DOHH2 (cell line): ENCODE measurements at regions not wholly inside any gene's neighbourhood (a gene's known extent, or its start where the extent isn't known, plus 50 kb on each side); places are given as distances from the start of the nearest gene placed in this dataset.
"Not testable (repeated sequence)": the region's sequence is repeated elsewhere in the genome, so short reads cannot be mapped to it uniquely, and the experiment has no call there.

ENCODE experiments used
- H3F3A ChIP-seq: fragments of 200-600 bp; sonication (generic), shearing (Covaris generic); 2 replicates; pipeline ENCODE4 v1.6.0; 2016; ENCODE audit warnings: antibody characterized with exemption, mild to moderate bottlenecking; ENCODE audit not compliant: control insufficient read depth, insufficient read depth
- H3K27ac ChIP-seq: fragments of 200-600 bp; sonication (generic); 2 replicates; pipeline ENCODE4 v1.5.1; 2014; ENCODE audit warnings: low read depth, mild to moderate bottlenecking, low read length, moderate library complexity
- H3K27me3 ChIP-seq: fragments of 200-600 bp; sonication (generic); 2 replicates; pipeline ENCODE4 v1.6.1; 2014; ENCODE audit warnings: mild to moderate bottlenecking, low read length, mixed read lengths; ENCODE audit not compliant: control insufficient read depth
- H3K36me3 ChIP-seq: fragments of 200-600 bp; sonication (generic); 2 replicates; pipeline ENCODE4 v1.6.1; 2014; ENCODE audit warnings: mild to moderate bottlenecking, low read length, moderate library complexity, mixed read lengths; ENCODE audit not compliant: control insufficient read depth
- H3K4me1 ChIP-seq: fragments of 200-600 bp; sonication (generic); 2 replicates; pipeline ENCODE4 v1.6.1; 2014; ENCODE audit warnings: mild to moderate bottlenecking, low read length, mixed read lengths; ENCODE audit not compliant: control insufficient read depth
- H3K4me2 ChIP-seq: fragments of 200-600 bp; sonication (generic); 2 replicates; pipeline ENCODE4 v1.6.0; 2014; ENCODE audit warnings: mild to moderate bottlenecking, low read length, moderate library complexity
- H3K4me3 ChIP-seq: fragments of 200-600 bp; sonication (generic); 2 replicates; pipeline ENCODE4 v1.5.1; 2014; ENCODE audit warnings: mild to moderate bottlenecking, low read length, mixed read lengths
- H3K79me2 ChIP-seq: fragments of 200-600 bp; sonication (generic); 2 replicates; pipeline ENCODE4 v1.6.1; 2014; ENCODE audit warnings: mild to moderate bottlenecking, low read length, mixed read lengths; ENCODE audit not compliant: control insufficient read depth
- H3K9me2 ChIP-seq: fragments of 200-600 bp; sonication (generic); replicated peaks from 2 replicates; pipeline ENCODE4 v1.6.1; 2014; ENCODE audit warnings: mild to moderate bottlenecking, low read length, mixed read lengths; ENCODE audit not compliant: control insufficient read depth
- H3K9me3 ChIP-seq: fragments of 200-600 bp; sonication (generic); 2 replicates; pipeline ENCODE4 v1.6.1; 2014; ENCODE audit warnings: antibody characterized with exemption, low read length, mixed read lengths; ENCODE audit not compliant: control insufficient read depth, insufficient read depth
- H4K20me1 ChIP-seq: fragments of 200-600 bp; sonication (generic); 2 replicates; pipeline ENCODE4 v1.6.0; 2014; ENCODE audit warnings: low read depth, mild to moderate bottlenecking, antibody characterized with exemption, low read length, moderate library complexity; ENCODE audit not compliant: control insufficient read depth, insufficient read depth
- CTCF ChIP-seq: fragments of 200-600 bp; sonication (generic); IDR thresholded peaks from one replicate; pipeline ENCODE4 v1.5.1; 2014; ENCODE audit warnings: antibody characterized with exemption, mild to moderate bottlenecking, low read depth, low read length; ENCODE audit not compliant: poor library complexity, severe bottlenecking
- EZH2phosphoT487 ChIP-seq: fragments of 200-600 bp; sonication (generic); IDR thresholded peaks from 2 replicates; pipeline ENCODE4 v1.6.1; 2017; ENCODE audit warnings: borderline replicate concordance, mild to moderate bottlenecking, antibody characterized with exemption, low read length, moderate library complexity, mixed read lengths

DNA sequence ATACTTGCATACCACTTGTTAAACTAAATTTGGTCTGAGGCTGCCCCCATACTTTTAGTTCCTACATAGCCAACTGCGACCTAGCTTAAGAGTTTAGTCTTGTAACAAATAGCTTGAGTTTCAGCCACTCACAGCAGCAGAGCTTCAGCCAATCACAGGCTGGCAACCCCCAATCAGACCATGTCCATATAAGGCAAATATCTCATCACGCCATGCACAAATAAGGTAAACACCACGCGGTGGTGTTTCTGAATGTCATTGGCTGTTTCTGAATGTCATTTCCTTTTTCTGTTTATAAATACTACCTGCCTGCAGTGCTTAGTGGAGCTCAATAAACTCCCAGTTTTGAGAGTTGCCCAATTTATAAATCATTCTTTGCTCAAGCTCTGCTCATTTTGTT is 143.1 kb upstream of the MAD2L1 start:
- TF ChIP-seq EZH2phosphoT487 = no peak
- no peaks in the 10 kb centered on the region for H3K79me2 ChIP-seq

DNA sequence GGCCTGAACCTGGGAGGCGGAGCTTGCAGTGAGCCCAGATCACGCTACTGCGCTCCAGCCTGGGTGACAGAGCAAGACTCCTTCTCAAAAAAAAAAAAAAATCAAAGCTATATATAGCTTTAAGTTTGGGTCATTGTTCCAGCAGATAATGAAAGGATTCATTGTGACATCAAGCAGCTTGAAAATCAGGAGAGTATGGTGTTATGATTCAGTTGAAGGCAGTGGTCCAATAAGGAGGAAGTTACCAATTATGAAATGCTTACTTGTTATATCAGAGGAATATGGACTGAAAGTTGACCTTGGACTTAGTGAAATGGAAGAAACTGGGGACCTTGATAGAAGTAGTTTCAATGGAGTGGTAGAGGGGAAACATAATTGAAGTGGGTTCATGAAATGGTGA is 140.4 kb upstream of the MAD2L1 start:
- no peaks in the 10 kb centered on the region for H3K9me2 ChIP-seq
- no peak overlapping the region for H3K4me2 ChIP-seq

More for the DNA sequence above, 143.1 kb upstream of the MAD2L1 start:
- H3K4me1 ChIP-seq = no peaks in the 10 kb centered on the region
- H3F3A ChIP-seq = no peaks in the 10 kb centered on the region
- H3K4me2 ChIP-seq = no peak overlapping the region
- no peak overlapping the region for H3K4me3 ChIP-seq
- no peaks in the 10 kb centered on the region for H3K36me3 ChIP-seq
- H3K27me3 ChIP-seq = no peaks in the 10 kb centered on the region
- no peaks in the 10 kb centered on the region for H3K9me3 ChIP-seq
- no peak overlapping the region for H3K27ac ChIP-seq
- no peaks in the 10 kb centered on the region for H4K20me1 ChIP-seq
- no peaks in the 10 kb centered on the region for H3K9me2 ChIP-seq

GRCh38 chr4:120202222-120202621 is 135.6 kb upstream of the MAD2L1 start:
- Histone ChIP-seq H3K4me2 (no peak overlapping the region), H3F3A (no peaks in the 10 kb centered on the region), H3K36me3 (no peaks in the 10 kb centered on the region), H3K27ac (no peak overlapping the region), H3K79me2 (no peaks in the 10 kb centered on the region), H3K4me3 (no peak overlapping the region), H3K27me3 (no peaks in the 10 kb centered on the region), H3K9me2 (no peaks in the 10 kb centered on the region), H3K4me1 (no peaks in the 10 kb centered on the region), H4K20me1 (no peaks in the 10 kb centered on the region), H3K9me3 (no peaks in the 10 kb centered on the region)
- TF ChIP-seq EZH2phosphoT487 = no peak
- TF ChIP-seq CTCF = no peak

More for the DNA sequence above, 140.4 kb upstream of the MAD2L1 start:
- TF ChIP-seq CTCF = no peak
- TF ChIP-seq EZH2phosphoT487 = no peak
- no peaks in the 10 kb centered on the region for H4K20me1 ChIP-seq
- no peaks in the 10 kb centered on the region for H3K4me1 ChIP-seq
- H3K4me3 ChIP-seq = no peak overlapping the region
- no peaks in the 10 kb centered on the region for H3K9me3 ChIP-seq
- H3F3A ChIP-seq = no peaks in the 10 kb centered on the region
- H3K27me3 ChIP-seq = no peaks in the 10 kb centered on the region
- H3K79me2 ChIP-seq = no peaks in the 10 kb centered on the region
- H3K36me3 ChIP-seq = no peaks in the 10 kb centered on the region
- no peak overlapping the region for H3K27ac ChIP-seq

DNA sequence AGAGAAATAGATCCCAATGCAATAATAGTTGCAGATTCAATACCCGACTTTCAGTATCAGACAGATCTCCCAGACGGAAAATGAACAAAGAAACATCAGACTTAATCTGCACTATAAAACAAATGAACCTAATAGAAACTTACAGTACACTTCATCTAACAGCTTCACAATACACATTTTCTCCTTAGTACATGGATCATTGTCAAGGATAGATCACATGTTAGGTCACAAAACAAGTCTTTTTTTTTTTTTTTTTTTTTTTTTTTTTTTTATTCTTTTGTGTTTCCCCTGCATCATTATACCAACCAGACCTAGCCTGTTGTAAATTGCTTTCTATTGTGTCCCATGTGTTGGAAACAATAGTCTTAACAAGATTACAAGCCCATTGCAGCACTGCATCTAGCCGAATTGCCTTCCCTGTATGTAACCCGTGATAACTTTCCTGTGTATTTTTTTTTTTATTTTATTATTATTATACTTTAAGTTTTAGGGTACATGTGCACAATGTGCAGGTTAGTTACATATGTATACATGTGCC is 134.0 kb upstream of the MAD2L1 start:
- H3K79me2 ChIP-seq, H3K27ac ChIP-seq, H3K4me1 ChIP-seq, H3K27me3 ChIP-seq, H3K4me3 ChIP-seq, H3K9me2 ChIP-seq, H3K9me3 ChIP-seq, H3K36me3 ChIP-seq, H4K20me1 ChIP-seq, H3K4me2 ChIP-seq, H3F3A ChIP-seq: not testable (repeated sequence)
